Fibroblast of skin of scalp (primary cell): ENCODE measurements at regions not wholly inside any gene's neighbourhood (a gene's known extent, or its start where the extent isn't known, plus 50 kb on each side); places are given as distances from the start of the nearest gene placed in this dataset.
"Not testable (repeated sequence)": the region's sequence is repeated elsewhere in the genome, so short reads cannot be mapped to it uniquely, and the experiment has no call there.

Experiments used
- DNase-seq: peaks from one replicate; pipeline ENCODE4 v3.0.0-alpha.2; 2013

GRCh38 chr20:55053389-55053788, 578.0 kb downstream of the DOK5 start:
- DNase-seq, result no peak

- no peak for DNase-seq
Measured at GRCh38 chr20:55052459-55052858, 577.1 kb downstream of the DOK5 start.

GRCh38 chr20:55038684-55039083, 563.3 kb downstream of the DOK5 start:
- DNase-seq, result no peak

- DNase-seq, result no peak
Measured at GRCh38 chr20:55031971-55032370, 556.6 kb downstream of the DOK5 start.

- no peak for DNase-seq
Measured at GRCh38 chr20:55014766-55015165, 539.4 kb downstream of the DOK5 start.

- no peak for DNase-seq
Measured at GRCh38 chr20:55010761-55011160, 535.4 kb downstream of the DOK5 start.

GRCh38 chr20:55009066-55009465, 533.7 kb downstream of the DOK5 start:
- DNase-seq, result no peak

- DNase-seq, result no peak
Measured at GRCh38 chr20:55004044-55004443, 528.7 kb downstream of the DOK5 start.

GRCh38 chr20:54995553-54995952, 520.2 kb downstream of the DOK5 start:
- no peak for DNase-seq

- DNase-seq, result no peak
Measured at GRCh38 chr20:54995011-54995410, 519.6 kb downstream of the DOK5 start.

GRCh38 chr20:54985091-54985490, 509.7 kb downstream of the DOK5 start:
- DNase-seq, result no peak

GRCh38 chr20:54984104-54984448, 508.7 kb downstream of the DOK5 start:
- DNase-seq, result no peak

GRCh38 chr20:54983394-54984103, 508.2 kb downstream of the DOK5 start:
- DNase-seq, result not testable (repeated sequence)

GRCh38 chr20:54981175-54981574, 505.8 kb downstream of the DOK5 start:
- DNase-seq, result no peak

- DNase-seq, result peak; percentile 1
Measured at GRCh38 chr20:54980103-54980960, 504.9 kb downstream of the DOK5 start.

GRCh38 chr20:54950304-54950703, 474.9 kb downstream of the DOK5 start:
- no peak for DNase-seq

- DNase-seq, result no peak
Measured at GRCh38 chr20:54941666-54942065, 466.3 kb downstream of the DOK5 start.

GRCh38 chr20:54940522-54940921, 465.1 kb downstream of the DOK5 start:
- no peak for DNase-seq

- DNase-seq, result peak; percentile 0
Measured at GRCh38 chr20:54938707-54939106, 463.3 kb downstream of the DOK5 start.

GRCh38 chr20:54933212-54933904, 458.0 kb downstream of the DOK5 start:
- DNase-seq, result no peak

- DNase-seq, result no peak
Measured at GRCh38 chr20:54929191-54929590, 453.8 kb downstream of the DOK5 start.

GRCh38 chr20:54928564-54928963, 453.2 kb downstream of the DOK5 start:
- DNase-seq, result no peak

- no peak for DNase-seq
Measured at GRCh38 chr20:54922636-54923035, 447.2 kb downstream of the DOK5 start.

- no peak for DNase-seq
Measured at GRCh38 chr20:54922096-54922495, 446.7 kb downstream of the DOK5 start.
